HCT116 (cell line): ENCODE measurements at regions not wholly inside any gene's neighbourhood (a gene's known extent, or its start where the extent isn't known, plus 50 kb on each side); places are given as distances from the start of the nearest gene placed in this dataset.

Experiments used
- ATAC-seq: fragments of 200-7000 bp; cut with Tn5 transposase; 2 replicates; pipeline ENCODE4 v1.9.1; 2020; ENCODE audit warnings: mild to moderate bottlenecking, moderate library complexity
- BruUV-seq: library from RNA; stranded (reverse); fragments of 400-500 nt; replicated peaks from 2 replicates; lab custom pipeline; 2021; lab: Mats Ljungman, UMichigan
- CTCF ChIA-PET: fragments of 300-600 bp; sonication (Branson Sonifier 250); formaldehyde crosslinking; loops from one replicate; lab custom pipeline; 2021; ENCODE audit warnings: antibody characterized with exemption; lab: Charles Lee
- POLR2A ChIA-PET: fragments of 300-600, 350-600 bp; sonication (Branson Sonifier 250); formaldehyde crosslinking; loops from one replicate; lab custom pipeline; 2021; ENCODE audit warnings: antibody characterized with exemption; lab: Charles Lee
- RAD21 ChIA-PET, 2 experiments: fragments of 300-600 bp; sonication (Branson Sonifier 250); formaldehyde crosslinking; loops; one replicate each; lab custom pipeline; 2023; ENCODE audit warnings: low total read pairs in 2 of 2; ENCODE audit not compliant: uncharacterized antibody in 2 of 2, unreplicated experiment in 2 of 2, low non-redundant PET in 1 of 2; lab: Charles Lee
- DNase-seq: peaks from one replicate; pipeline ENCODE4 v3.0.0-alpha.2; 2010; ENCODE audit warnings: low read depth, low spot score
- H2AFZ ChIP-seq: fragments of 200-600 bp; shearing (Covaris generic), sonication (generic); 2 replicates; pipeline ENCODE4 v1.6.1; 2017; ENCODE audit warnings: low read depth, mixed run types, mixed read lengths, antibody characterized with exemption, low read length; ENCODE audit not compliant: poor library complexity, severe bottlenecking
- H3K27ac ChIP-seq: 2 replicates; pipeline ENCODE4 v1.5.1; 2012; ENCODE audit warnings: low read depth, low read length
- H3K27me3 ChIP-seq: fragments of 200-600 bp; sonication (generic); 2 replicates; pipeline ENCODE4 v1.6.1; 2016; ENCODE audit warnings: mixed run types, low read length, mixed read lengths; ENCODE audit not compliant: insufficient read depth
- H3K36me3 ChIP-seq, 2 experiments: fragments of 200-500 bp in 1 of 2; fragments of 200-600 bp in 1 of 2; sonication (Bioruptor generic) in 1 of 2; sonication (generic) in 1 of 2; 2 replicates each; pipeline versions ENCODE4 v1.5.1 to v1.6.1; 2014 to 2016; ENCODE audit warnings: low read length in 2 of 2, inconsistent platforms in 1 of 2, mixed read lengths in 1 of 2, mixed run types in 1 of 2; ENCODE audit not compliant: insufficient read depth in 2 of 2, control insufficient read depth in 1 of 2
- H3K4me1 ChIP-seq, 2 experiments: fragments of 200-600 bp in 1 of 2; sonication (generic) in 1 of 2; 2 replicates each; pipeline versions ENCODE4 v1.5.1 to v1.6.1; 2012 to 2017; ENCODE audit warnings: low read length in 2 of 2, inconsistent platforms in 1 of 2, mild to moderate bottlenecking in 1 of 2, mixed read lengths in 1 of 2, mixed run types in 1 of 2, moderate library complexity in 1 of 2; ENCODE audit not compliant: insufficient read depth in 2 of 2, control insufficient read depth in 1 of 2
- H3K4me2 ChIP-seq: fragments of 200-600 bp; sonication (generic); 2 replicates; pipeline ENCODE4 v1.6.1; 2017; ENCODE audit warnings: mixed run types, low read length, mixed read lengths
- H3K4me3 ChIP-seq, 2 experiments: fragments of 200-600 bp in 1 of 2; sonication (generic) in 1 of 2; replicated peaks in 1 of 2; 2 replicates each; pipeline ENCODE4 v1.5.1; 2011 to 2016; ENCODE audit warnings: low read length in 2 of 2, control low read depth in 1 of 2, low read depth in 1 of 2, mild to moderate bottlenecking in 1 of 2, mixed read lengths in 1 of 2, mixed run types in 1 of 2
- H3K79me2 ChIP-seq: fragments of 200-600 bp; sonication (generic); 2 replicates; pipeline ENCODE4 v1.6.1; 2017; ENCODE audit warnings: mild to moderate bottlenecking, mixed run types, low read length, moderate library complexity, mixed read lengths; ENCODE audit not compliant: insufficient read depth
- H3K9ac ChIP-seq: fragments of 200-600 bp; sonication (generic); 2 replicates; pipeline ENCODE4 v1.6.1; 2016; ENCODE audit warnings: low read length, mixed read lengths
- H3K9me2 ChIP-seq: fragments of 200-600 bp; sonication (generic), shearing (Covaris generic); 2 replicates; pipeline ENCODE4 v1.6.1; 2017; ENCODE audit warnings: mixed run types, mild to moderate bottlenecking, moderate library complexity; ENCODE audit not compliant: insufficient read depth
- H3K9me3 ChIP-seq, 2 experiments: fragments of 200-500 bp in 1 of 2; fragments of 200-600 bp in 1 of 2; sonication (Bioruptor generic) in 1 of 2; sonication (generic) in 1 of 2; 2 replicates each; pipeline ENCODE4 v1.6.1; 2014 to 2017; ENCODE audit warnings: low read length in 2 of 2, mixed read lengths in 2 of 2, inconsistent platforms in 1 of 2, low read depth in 1 of 2, mild to moderate bottlenecking in 1 of 2, mixed run types in 1 of 2, moderate library complexity in 1 of 2; ENCODE audit not compliant: control insufficient read depth in 1 of 2, insufficient read depth in 1 of 2
- H4K20me1 ChIP-seq: fragments of 200-600 bp; sonication (generic), shearing (Covaris generic); 2 replicates; pipeline ENCODE4 v1.6.1; 2017; ENCODE audit warnings: mixed run types, mild to moderate bottlenecking, moderate library complexity; ENCODE audit not compliant: insufficient read depth
- CTCF ChIP-seq, 3 experiments: fragments of 200-600 bp in 1 of 3; sonication (generic) in 1 of 3; IDR thresholded peaks in 2 of 3; conservative IDR thresholded peaks in 1 of 3; 2 replicates each; pipeline ENCODE4 v1.5.1; 2012 to 2017; ENCODE audit warnings: low read depth in 2 of 3, low read length in 2 of 3, antibody characterized with exemption in 1 of 3, borderline replicate concordance in 1 of 3, control low read depth in 1 of 3, mild to moderate bottlenecking in 1 of 3, mixed read lengths in 1 of 3, mixed run types in 1 of 3, moderate library complexity in 1 of 3; ENCODE audit not compliant: insufficient read depth in 1 of 3
- EGR1 ChIP-seq: IDR thresholded peaks from 2 replicates; pipeline ENCODE4 v1.6.1; 2012; ENCODE audit warnings: low read depth
- EZH2 ChIP-seq: fragments of 200-600 bp; sonication (generic); IDR thresholded peaks from 2 replicates; pipeline ENCODE4 v1.6.1; 2017; ENCODE audit warnings: antibody characterized with exemption, mixed run types
- EZH2phosphoT487 ChIP-seq: fragments of 200-600 bp; IDR thresholded peaks from 2 replicates; pipeline ENCODE4 v1.6.1; 2018; ENCODE audit warnings: antibody characterized with exemption, borderline replicate concordance
- FOSL1 ChIP-seq: IDR thresholded peaks from 2 replicates; pipeline ENCODE4 v1.6.1; 2012; ENCODE audit warnings: low read depth
- JUND ChIP-seq: IDR thresholded peaks from 2 replicates; pipeline ENCODE4 v1.6.1; 2012
- POLR2A ChIP-seq: IDR thresholded peaks from 2 replicates; pipeline ENCODE4 v1.7.0; 2011; ENCODE audit warnings: borderline replicate concordance; ENCODE audit not compliant: insufficient read depth, insufficient read length; ENCODE audit errors: extremely low read depth
- POLR2AphosphoS5 ChIP-seq: IDR thresholded peaks from 2 replicates; pipeline ENCODE4 v1.6.1; 2011; ENCODE audit warnings: mild to moderate bottlenecking, low read depth, low read length, moderate library complexity
- RAD21 ChIP-seq: IDR thresholded peaks from 2 replicates; pipeline ENCODE4 v1.6.1; 2012; ENCODE audit warnings: low read depth, mild to moderate bottlenecking
- SIN3A ChIP-seq: IDR thresholded peaks from 2 replicates; pipeline ENCODE4 v1.6.1; 2012; ENCODE audit warnings: low read depth
- SP1 ChIP-seq: IDR thresholded peaks from 2 replicates; pipeline ENCODE4 v1.6.1; 2012; ENCODE audit warnings: low read depth
- TCF7L2 ChIP-seq: IDR thresholded peaks from 2 replicates; pipeline ENCODE4 v1.7.0; 2011; ENCODE audit warnings: borderline replicate concordance, inconsistent platforms; ENCODE audit not compliant: insufficient read depth, insufficient read length; ENCODE audit errors: extremely low read depth
- ZFX ChIP-seq: fragments of 450-650 bp; IDR thresholded peaks from 2 replicates; pipeline ENCODE4 v1.6.1; 2017
- ZNF274 ChIP-seq: fragments of 200-500 bp; sonication (Bioruptor generic); IDR thresholded peaks from 2 replicates; pipeline ENCODE4 v1.6.1; 2014; ENCODE audit warnings: mild to moderate bottlenecking, low read depth, low read length, inconsistent platforms
- intact Hi-C: fragments of 100-400 bp; cut with micrococcal nuclease; formaldehyde crosslinking; loops from 2 replicates; pipeline ENCODE4 v1.10.0; 2022
- TF ChIP-seq, protein P1 (sequence below): IDR thresholded peaks from 2 replicates; pipeline ENCODE4 v1.6.1; 2012
- TF ChIP-seq, protein P2 (sequence below): IDR thresholded peaks from 2 replicates; pipeline ENCODE4 v1.6.1; 2011; ENCODE audit warnings: mild to moderate bottlenecking, low read length, moderate library complexity; ENCODE audit not compliant: insufficient replicate concordance; ENCODE audit errors: extremely low read depth

GRCh38 chr18:61948281-61948741 lies 55.5 kb upstream of the RNF152 start:
- no peak for TF ChIP-seq FOSL1
- POLR2A ChIA-PET, result no interaction called here
- Histone ChIP-seq H3K9me3 (no peaks in the 10 kb centered on the region), H3K79me2 (no peaks in the 10 kb centered on the region), H2AFZ (no peak overlapping the region), H3K36me3 (no peaks in the 10 kb centered on the region), H3K4me1 (no peaks in the 10 kb centered on the region), H3K4me3 (no peak overlapping the region), H3K27ac (no peak overlapping the region), H3K9me2 (no peaks in the 10 kb centered on the region), H3K9ac (no peak overlapping the region), H4K20me1 (no peaks in the 10 kb centered on the region), H3K27me3 (no peaks in the 10 kb centered on the region), H3K4me2 (no peak overlapping the region)
- ATAC-seq, result no peak
- no TSS peak for BruUV-seq
- CTCF ChIA-PET, result no interaction called here
- RAD21 ChIA-PET, result no interaction called here
- no peak for DNase-seq
- intact Hi-C loops, result no loop called here

DNA sequence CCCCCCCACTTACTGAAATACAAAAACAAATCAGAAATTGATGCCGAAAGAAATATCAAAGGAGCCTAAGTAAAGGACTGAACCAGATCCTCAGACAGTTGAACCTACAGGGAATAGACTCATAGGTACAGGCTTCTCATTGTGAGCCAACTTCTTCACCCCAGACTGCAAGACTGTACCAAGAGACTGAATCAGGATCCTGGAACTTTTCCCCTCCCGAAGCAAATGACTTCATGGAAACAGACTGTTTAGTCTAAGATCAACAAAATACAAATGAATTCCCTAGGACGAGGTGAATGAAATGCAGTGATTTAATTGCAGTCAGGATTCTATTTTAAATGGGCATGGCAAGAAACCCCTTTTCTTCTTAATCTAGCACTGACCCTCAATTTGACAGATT lies 53.6 kb upstream of the RNF152 start:
- DNase-seq (no peak), ATAC-seq (no peak)
- intact Hi-C loops, result no loop called here
- Histone ChIP-seq H4K20me1 (no peaks in the 10 kb centered on the region), H3K79me2 (no peaks in the 10 kb centered on the region), H3K4me2 (no peak overlapping the region), H2AFZ (no peak overlapping the region), H3K4me3 (no peak overlapping the region), H3K9me3 (no peaks in the 10 kb centered on the region), H3K27ac (no peak overlapping the region), H3K4me1 (no peaks in the 10 kb centered on the region), H3K27me3 (no peaks in the 10 kb centered on the region), H3K9me2 (no peaks in the 10 kb centered on the region), H3K36me3 (no peaks in the 10 kb centered on the region), H3K9ac (no peak overlapping the region)
- POLR2A ChIA-PET, result no interaction called here
- CTCF ChIA-PET, result no interaction called here
- RAD21 ChIA-PET, result no interaction called here
- BruUV-seq, result no TSS peak
- TF ChIP-seq JUND (no peak), EGR1 (no peak), FOSL1 (no peak), SP1 (no peak), RAD21 (no peak), EZH2 (no peak), ZNF274 (no peak), POLR2A (no peak), SIN3A (no peak), CTCF (IDR thresholded peaks at IDR 0.05 in 2 of 3, conservative IDR thresholded peaks at IDR 0.05 in 1 of 3; ENCODE audit: borderline replicate concordance in 1 of 3, insufficient read depth in 1 of 3, low read depth in 2 of 3, low read length in 2 of 3) (no peak), TCF7L2 (no peak), EZH2phosphoT487 (no peak), POLR2AphosphoS5 (no peak), ZFX (no peak)
- TF ChIP-seq, protein P1, sequence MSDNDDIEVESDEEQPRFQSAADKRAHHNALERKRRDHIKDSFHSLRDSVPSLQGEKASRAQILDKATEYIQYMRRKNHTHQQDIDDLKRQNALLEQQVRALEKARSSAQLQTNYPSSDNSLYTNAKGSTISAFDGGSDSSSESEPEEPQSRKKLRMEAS, result no peak
- TF ChIP-seq, protein P2, sequence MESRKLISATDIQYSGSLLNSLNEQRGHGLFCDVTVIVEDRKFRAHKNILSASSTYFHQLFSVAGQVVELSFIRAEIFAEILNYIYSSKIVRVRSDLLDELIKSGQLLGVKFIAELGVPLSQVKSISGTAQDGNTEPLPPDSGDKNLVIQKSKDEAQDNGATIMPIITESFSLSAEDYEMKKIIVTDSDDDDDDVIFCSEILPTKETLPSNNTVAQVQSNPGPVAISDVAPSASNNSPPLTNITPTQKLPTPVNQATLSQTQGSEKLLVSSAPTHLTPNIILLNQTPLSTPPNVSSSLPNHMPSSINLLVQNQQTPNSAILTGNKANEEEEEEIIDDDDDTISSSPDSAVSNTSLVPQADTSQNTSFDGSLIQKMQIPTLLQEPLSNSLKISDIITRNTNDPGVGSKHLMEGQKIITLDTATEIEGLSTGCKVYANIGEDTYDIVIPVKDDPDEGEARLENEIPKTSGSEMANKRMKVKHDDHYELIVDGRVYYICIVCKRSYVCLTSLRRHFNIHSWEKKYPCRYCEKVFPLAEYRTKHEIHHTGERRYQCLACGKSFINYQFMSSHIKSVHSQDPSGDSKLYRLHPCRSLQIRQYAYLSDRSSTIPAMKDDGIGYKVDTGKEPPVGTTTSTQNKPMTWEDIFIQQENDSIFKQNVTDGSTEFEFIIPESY, result no peak
